Renal pelvis (tissue), 1 donor: ENCODE measurements at regions not wholly inside any gene's neighbourhood (a gene's known extent, or its start where the extent isn't known, plus 50 kb on each side); places are given as distances from the start of the nearest gene placed in this dataset.

Experiments
- DNase-seq: peaks from one replicate; pipeline ENCODE4 v3.0.0-alpha.2; 2013

- no peak for DNase-seq
Observed at GRCh38 chr14:55734731-55735130, 154.7 kb downstream of the KTN1 start.

- peak; percentile 46 for DNase-seq
Observed at GRCh38 chr14:55739967-55740648, 160.1 kb downstream of the KTN1 start.

- DNase-seq = no peak
Observed at GRCh38 chr14:55740649-55740989, 160.6 kb downstream of the KTN1 start.

GRCh38 chr14:55741240-55741639, 161.2 kb downstream of the KTN1 start:
- DNase-seq = no peak

GRCh38 chr14:55743551-55743950, 163.5 kb downstream of the KTN1 start:
- no peak for DNase-seq

GRCh38 chr14:55744321-55744720, 164.3 kb downstream of the KTN1 start:
- DNase-seq = no peak

GRCh38 chr14:55745906-55746305, 165.9 kb downstream of the KTN1 start:
- DNase-seq = no peak

GRCh38 chr14:55746558-55746957, 166.6 kb downstream of the KTN1 start:
- no peak for DNase-seq

- no peak for DNase-seq
Observed at GRCh38 chr14:55747186-55747585, 167.2 kb downstream of the KTN1 start.

- no peak for DNase-seq
Observed at GRCh38 chr14:55749201-55749812, 169.3 kb downstream of the KTN1 start.

GRCh38 chr14:55749946-55750345, 169.9 kb downstream of the KTN1 start:
- no peak for DNase-seq

GRCh38 chr14:55752580-55753390, 172.8 kb downstream of the KTN1 start:
- peak; percentile 26 for DNase-seq

GRCh38 chr14:55754471-55754870, 174.5 kb downstream of the KTN1 start:
- DNase-seq = no peak

- no peak for DNase-seq
Observed at GRCh38 chr14:55754871-55755270, 174.9 kb downstream of the KTN1 start.

GRCh38 chr14:55756078-55756477, 176.1 kb downstream of the KTN1 start:
- DNase-seq = no peak

GRCh38 chr14:55756557-55756956, 176.6 kb downstream of the KTN1 start:
- DNase-seq = no peak

- no peak for DNase-seq
Observed at GRCh38 chr14:55758796-55759195, 178.8 kb downstream of the KTN1 start.

GRCh38 chr14:55760789-55761566, 181.0 kb downstream of the KTN1 start:
- DNase-seq = no peak

GRCh38 chr14:55761651-55762050, 181.6 kb downstream of the KTN1 start:
- DNase-seq = no peak

- DNase-seq = no peak
Observed at GRCh38 chr14:55762595-55763232, 182.7 kb downstream of the KTN1 start.

- DNase-seq = no peak
Observed at GRCh38 chr14:55764784-55765183, 184.8 kb downstream of the KTN1 start.

GRCh38 chr14:55766071-55766470, 186.1 kb downstream of the KTN1 start:
- no peak for DNase-seq
